CD4-positive, alpha-beta T cell (primary cell): ENCODE measurements at regions not wholly inside any gene's neighbourhood (a gene's known extent, or its start where the extent isn't known, plus 50 kb on each side); places are given as distances from the start of the nearest gene placed in this dataset.

Experiments used
- ATAC-seq: fragments of 200-7000 bp; cut with Tn5 transposase; one replicate; pipeline ENCODE4 v1.10.0; 2022; ENCODE audit warnings: mild to moderate bottlenecking; ENCODE audit not compliant: poor library complexity
- CTCF ChIA-PET: fragments of 350-600 bp; sonication (Branson Sonifier 250); formaldehyde crosslinking; loops from one replicate; lab custom pipeline; 2021; ENCODE audit warnings: antibody characterized with exemption, inconsistent platforms; lab: Charles Lee
- POLR2A ChIA-PET: fragments of 350-600 bp; sonication (Branson Sonifier 250); formaldehyde crosslinking; loops from one replicate; lab custom pipeline; 2021; ENCODE audit warnings: antibody characterized with exemption, inconsistent platforms; lab: Charles Lee
- DNase-seq, 14 experiments: peaks; one replicate each; pipeline ENCODE4 v3.0.0-alpha.2; 2013 to 2020; ENCODE audit warnings: mixed read lengths in 2 of 14
- H3K27ac ChIP-seq, 2 donors: one replicate each; pipeline versions ENCODE4 v1.5.1 to v1.7.0; 2013; ENCODE audit warnings: low read length in 2 of 2, low read depth in 1 of 2, mild to moderate bottlenecking in 1 of 2
- H3K27me3 ChIP-seq, 2 experiments: 1 replicate in 1 of 2; 2 replicates in 1 of 2; pipeline versions ENCODE4 v1.6.1 to v1.7.0; 2013; ENCODE audit warnings: low read length in 2 of 2, control low read depth in 1 of 2, mild to moderate bottlenecking in 1 of 2, moderate library complexity in 1 of 2; ENCODE audit not compliant: insufficient read depth in 2 of 2, control insufficient read depth in 1 of 2
- H3K36me3 ChIP-seq: one replicate; pipeline ENCODE4 v1.6.1; 2013; ENCODE audit warnings: low read length, control low read depth; ENCODE audit not compliant: insufficient read depth
- H3K4me1 ChIP-seq: one replicate; pipeline ENCODE4 v1.6.1; 2013; ENCODE audit warnings: low read length, control low read depth; ENCODE audit not compliant: insufficient read depth
- H3K4me3 ChIP-seq: one replicate; pipeline ENCODE4 v1.5.1; 2013; ENCODE audit warnings: mild to moderate bottlenecking, low read length, moderate library complexity
- H3K9me3 ChIP-seq, 2 experiments: 1 replicate in 1 of 2; 2 replicates in 1 of 2; pipeline versions ENCODE4 v1.6.1 to v1.7.0; 2013; ENCODE audit warnings: low read length in 2 of 2, mild to moderate bottlenecking in 2 of 2, control low read depth in 1 of 2, moderate library complexity in 1 of 2; ENCODE audit not compliant: control insufficient read depth in 1 of 2, insufficient read depth in 1 of 2
- H3K27ac Mint-ChIP-seq: one replicate; pipeline ENCODE4 v1.8.0; 2020; ENCODE audit warnings: mixed read lengths
- H3K27me3 Mint-ChIP-seq: one replicate; pipeline ENCODE4 v1.8.0; 2021; ENCODE audit warnings: mixed read lengths
- H3K36me3 Mint-ChIP-seq: one replicate; pipeline ENCODE4 v1.8.0; 2021; ENCODE audit warnings: low read depth, mixed read lengths
- H3K4me1 Mint-ChIP-seq: one replicate; pipeline ENCODE4 v1.8.0; 2021; ENCODE audit warnings: low read depth, mixed read lengths
- H3K4me3 Mint-ChIP-seq: one replicate; pipeline ENCODE4 v1.8.0; 2020; ENCODE audit warnings: mild to moderate bottlenecking, mixed read lengths
- H3K9me3 Mint-ChIP-seq: one replicate; pipeline ENCODE4 v1.8.0; 2020; ENCODE audit warnings: mixed read lengths
- CTCF ChIP-seq: fragments of 200-600 bp; IDR thresholded peaks from one replicate; pipeline ENCODE4 v1.8.0; 2022; ENCODE audit warnings: antibody characterized with exemption, mild to moderate bottlenecking
- intact Hi-C, 2 experiments: fragments of 100-400 bp; cut with DNase I in 1 of 2; cut with micrococcal nuclease in 1 of 2; formaldehyde crosslinking; loops; one replicate each; pipeline versions ENCODE4 v1.15.1 to v1.9.0; 2023 to 2025; cut with DNase I, micrococcal nuclease

- no peaks in the 10 kb centered on the region for H3K27me3 ChIP-seq
- Mint-ChIP-seq H3K27ac (no peak overlapping the region), H3K36me3 (no peaks in the 10 kb centered on the region), H3K4me3 (no peak overlapping the region), H3K27me3 (no peaks in the 10 kb centered on the region), H3K4me1 (no peaks in the 10 kb centered on the region), H3K9me3 (no peaks in the 10 kb centered on the region)
- H3K36me3 ChIP-seq, result no peaks in the 10 kb centered on the region
- no peak for ATAC-seq
- no peak overlapping the region for H3K27ac ChIP-seq
- no peak for DNase-seq
- TF ChIP-seq CTCF, result no peak
- H3K4me3 ChIP-seq, result no peak overlapping the region
- intact Hi-C loops, result no loop called here
- H3K4me1 ChIP-seq, result no peaks in the 10 kb centered on the region
- CTCF ChIA-PET, result no interaction called here
- peaks cover 0 to 7% of the 10 kb centered on the region in 2 experiments for H3K9me3 ChIP-seq
- POLR2A ChIA-PET, result no interaction called here
Measured at GRCh38 chr6:126227833-126228702, 111.8 kb upstream of the CENPW start.

- no peaks in the 10 kb centered on the region for H3K27me3 Mint-ChIP-seq
- H3K27me3 ChIP-seq, result no peaks in the 10 kb centered on the region
- intact Hi-C loops, result no loop called here
- ChIA-PET CTCF (no interaction called here), POLR2A (no interaction called here)
- H3K36me3 Mint-ChIP-seq, result no peaks in the 10 kb centered on the region
- peaks cover 4% of the 10 kb centered on the region for H3K9me3 Mint-ChIP-seq
- no peaks in the 10 kb centered on the region for H3K9me3 ChIP-seq
- no peak overlapping the region for H3K4me3 ChIP-seq
- no peaks in the 10 kb centered on the region for H3K36me3 ChIP-seq
- H3K4me1 ChIP-seq, result no peaks in the 10 kb centered on the region
- no peak for ATAC-seq
- DNase-seq, result no peak
- H3K4me3 Mint-ChIP-seq, result no peak overlapping the region
- H3K4me1 Mint-ChIP-seq, result no peaks in the 10 kb centered on the region
- no peak overlapping the region for H3K27ac ChIP-seq
- no peak for TF ChIP-seq CTCF
- H3K27ac Mint-ChIP-seq, result no peak overlapping the region
Measured at GRCh38 chr6:126232671-126233070, 107.2 kb upstream of the CENPW start.

- peaks cover 4% of the 10 kb centered on the region for H3K9me3 Mint-ChIP-seq
- Histone ChIP-seq H3K27ac (no peak overlapping the region), H3K9me3 (no peaks in the 10 kb centered on the region), H3K27me3 (no peaks in the 10 kb centered on the region), H3K4me1 (no peaks in the 10 kb centered on the region), H3K4me3 (no peak overlapping the region), H3K36me3 (no peaks in the 10 kb centered on the region)
- no peak overlapping the region for H3K4me3 Mint-ChIP-seq
- intact Hi-C loops, result no loop called here
- no peak overlapping the region for H3K27ac Mint-ChIP-seq
- H3K4me1 Mint-ChIP-seq, result no peaks in the 10 kb centered on the region
- CTCF ChIA-PET, result no interaction called here
- H3K27me3 Mint-ChIP-seq, result no peaks in the 10 kb centered on the region
- POLR2A ChIA-PET, result no interaction called here
- no peak for TF ChIP-seq CTCF
- ATAC-seq (no peak), DNase-seq (no peak)
- no peaks in the 10 kb centered on the region for H3K36me3 Mint-ChIP-seq
Measured at GRCh38 chr6:126233192-126233591, 106.7 kb upstream of the CENPW start.
